K562 (cell line): ENCODE measurements at regions not wholly inside any gene's neighbourhood (a gene's known extent, or its start where the extent isn't known, plus 50 kb on each side); places are given as distances from the start of the nearest gene placed in this dataset.

ENCODE experiments used
- CTCF ChIP-seq, 3 experiments: IDR thresholded peaks in 2 of 3; conservative IDR thresholded peaks in 1 of 3; 2 replicates each; pipeline ENCODE4 v1.5.1; 2011 to 2012; ENCODE audit warnings: low read length in 3 of 3, mild to moderate bottlenecking in 3 of 3, control low read depth in 2 of 3, improper control_type of control experiment in 1 of 3, inconsistent platforms in 1 of 3, low read depth in 1 of 3, mixed read lengths in 1 of 3, moderate library complexity in 1 of 3; ENCODE audit not compliant: insufficient read depth in 2 of 3
- DACH1 ChIP-seq: fragments of 450-650 bp; IDR thresholded peaks from 2 replicates; pipeline ENCODE4 v1.6.1; 2018; ENCODE audit not compliant: partially characterized antibody
- MEIS2 ChIP-seq: fragments of 450-650 bp; IDR thresholded peaks from 2 replicates; pipeline ENCODE4 v1.6.1; 2014; ENCODE audit warnings: mild to moderate bottlenecking; ENCODE audit not compliant: partially characterized antibody
- PKNOX1 ChIP-seq: fragments of 450-650 bp; IDR thresholded peaks from 2 replicates; pipeline ENCODE4 v1.6.1; 2016
- ZBTB11 ChIP-seq, 3 experiments: fragments of 200-800 bp in 1 of 3; fragments of 250-450 bp in 1 of 3; fragments of 450-650 bp in 1 of 3; sonication (Bioruptor Pico) in 1 of 3; sonication (Bioruptor generic) in 1 of 3; formaldehyde crosslinking in 1 of 3; IDR thresholded peaks; 2 replicates each; pipeline versions ENCODE4 v1.6.1 to v1.8.0; 2016 to 2022; ENCODE audit warnings: mild to moderate bottlenecking in 2 of 3, missing genetic modification characterization in 2 of 3, missing compliant biosample characterization in 1 of 3, moderate library complexity in 1 of 3
- ZBTB40 ChIP-seq, 2 experiments: fragments of 450-650 bp in 1 of 2; sonication (generic) in 1 of 2; formaldehyde crosslinking in 1 of 2; IDR thresholded peaks; 2 replicates each; pipeline versions ENCODE4 v1.7.1 to v1.9.0; 2016 to 2022; ENCODE audit warnings: inconsistent platforms in 1 of 2, mild to moderate bottlenecking in 1 of 2, missing genetic modification reagents in 1 of 2
- ZNF778 ChIP-seq: fragments of 450-650 bp; formaldehyde crosslinking; IDR thresholded peaks from 2 replicates; pipeline ENCODE4 v1.4.0; 2020; ENCODE audit warnings: mild to moderate bottlenecking, moderate library complexity

GRCh38 chr17:22305356-22306071 lies 613.2 kb downstream of the KCNJ18 start (continued):
- TF ChIP-seq ZBTB40 (IDR thresholded peaks at IDR 0.05) = no peak
- TF ChIP-seq ZBTB40 (CRISPR knock-in tag; IDR thresholded peaks at IDR 0.05) = no peak
- TF ChIP-seq ZBTB11 (CRISPR knock-in tag; IDR thresholded peaks at IDR 0.05) = 0 out of 6 replicates have a peak, but pooled peaks of 1 of the 3 experiments have one; percentile 33
- no peak for TF ChIP-seq DACH1
- no peak for TF ChIP-seq MEIS2
- no peak for TF ChIP-seq CTCF (IDR thresholded peaks at IDR 0.05 in 2 of 3, conservative IDR thresholded peaks at IDR 0.05 in 1 of 3; ENCODE audit: insufficient read depth in 2 of 3, low read depth in 1 of 3, low read length in 3 of 3)
- TF ChIP-seq ZNF778 = no peak
- peak; percentile 78 for TF ChIP-seq PKNOX1
